GM18861 (cell line): ENCODE measurements at regions not wholly inside any gene's neighbourhood (a gene's known extent, or its start where the extent isn't known, plus 50 kb on each side); places are given as distances from the start of the nearest gene placed in this dataset.
"Not testable (repeated sequence)": the region's sequence is repeated elsewhere in the genome, so short reads cannot be mapped to it uniquely, and the experiment has no call there.

Source experiments
- ATAC-seq: cut with Tn5 transposase; IDR thresholded peaks from one replicate; pipeline ENCODE4 v1.9.1; 2021; ENCODE audit not compliant: unreplicated experiment

DNA sequence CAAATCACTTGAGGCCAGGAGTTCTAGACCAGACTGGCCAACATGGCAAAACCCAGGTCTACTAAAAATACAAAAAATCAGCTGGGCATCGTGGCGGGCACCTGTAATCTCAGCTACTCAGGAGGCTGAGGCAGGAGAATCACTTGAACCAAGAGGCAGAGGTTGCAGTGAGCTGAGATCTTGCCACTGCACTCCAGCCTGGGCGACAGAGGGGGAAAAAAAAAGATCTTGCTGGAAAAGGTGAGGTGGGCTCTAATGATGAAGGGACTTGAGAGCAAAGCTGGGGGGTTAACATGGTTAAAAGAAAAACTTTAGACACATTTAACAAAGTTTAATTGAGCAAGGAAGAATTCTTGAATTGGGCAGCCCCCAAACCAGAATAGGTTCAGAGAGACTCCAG lies 121.8 kb downstream of the BANF2 start:
- not testable (repeated sequence) for ATAC-seq

DNA sequence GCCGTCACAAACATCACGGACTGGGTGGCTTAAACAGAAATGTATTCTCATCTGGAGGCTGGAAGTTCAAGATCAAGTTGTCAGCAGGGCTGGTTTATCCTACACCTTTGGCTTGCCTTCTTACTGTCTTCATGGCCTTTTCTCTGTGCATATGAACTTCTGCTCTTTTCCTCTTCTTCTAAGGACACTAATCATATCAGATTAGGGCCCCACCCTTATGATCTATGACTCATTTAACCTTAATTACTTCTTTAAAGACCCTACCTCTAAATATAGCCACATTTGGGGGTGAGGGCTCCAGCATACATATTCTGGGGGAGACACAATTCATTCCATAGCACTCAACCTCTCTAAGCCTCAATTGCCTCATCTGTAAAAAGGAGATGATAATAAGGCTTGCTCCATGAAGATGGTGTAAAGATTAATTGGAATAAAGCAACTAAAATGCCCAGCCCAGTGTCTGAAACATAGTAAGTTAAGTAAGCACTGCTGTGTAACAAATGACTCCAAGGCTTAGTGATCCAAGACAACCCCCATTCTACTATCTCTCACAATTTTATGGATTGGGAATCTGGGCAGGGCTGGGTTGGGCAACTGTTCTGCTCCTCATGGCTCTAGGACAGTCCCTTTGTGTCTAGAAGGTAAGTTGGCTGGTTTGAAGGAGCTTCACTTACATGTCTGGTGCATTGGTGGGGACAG lies 119.8 kb downstream of the BANF2 start:
- no peak for ATAC-seq

DNA sequence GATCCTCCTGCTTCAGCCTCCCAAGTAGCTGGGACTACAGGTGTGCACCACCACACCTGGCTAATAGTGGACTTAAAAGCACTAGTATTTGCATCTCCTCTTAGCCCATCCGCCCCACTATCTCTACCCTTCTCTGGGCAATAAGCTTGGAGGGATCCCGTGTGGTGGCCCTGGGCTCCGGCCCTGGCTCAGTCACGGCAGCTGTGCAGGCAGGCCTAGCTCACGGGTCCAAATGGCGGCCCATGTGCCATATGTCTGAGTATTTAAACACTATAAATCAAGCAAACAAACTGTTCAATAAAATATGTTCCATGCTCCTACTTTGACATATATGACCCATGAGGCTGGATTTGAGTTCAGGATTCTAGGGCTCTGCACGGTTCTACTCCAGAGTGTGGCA lies 118.4 kb downstream of the BANF2 start:
- ATAC-seq = no peak

DNA sequence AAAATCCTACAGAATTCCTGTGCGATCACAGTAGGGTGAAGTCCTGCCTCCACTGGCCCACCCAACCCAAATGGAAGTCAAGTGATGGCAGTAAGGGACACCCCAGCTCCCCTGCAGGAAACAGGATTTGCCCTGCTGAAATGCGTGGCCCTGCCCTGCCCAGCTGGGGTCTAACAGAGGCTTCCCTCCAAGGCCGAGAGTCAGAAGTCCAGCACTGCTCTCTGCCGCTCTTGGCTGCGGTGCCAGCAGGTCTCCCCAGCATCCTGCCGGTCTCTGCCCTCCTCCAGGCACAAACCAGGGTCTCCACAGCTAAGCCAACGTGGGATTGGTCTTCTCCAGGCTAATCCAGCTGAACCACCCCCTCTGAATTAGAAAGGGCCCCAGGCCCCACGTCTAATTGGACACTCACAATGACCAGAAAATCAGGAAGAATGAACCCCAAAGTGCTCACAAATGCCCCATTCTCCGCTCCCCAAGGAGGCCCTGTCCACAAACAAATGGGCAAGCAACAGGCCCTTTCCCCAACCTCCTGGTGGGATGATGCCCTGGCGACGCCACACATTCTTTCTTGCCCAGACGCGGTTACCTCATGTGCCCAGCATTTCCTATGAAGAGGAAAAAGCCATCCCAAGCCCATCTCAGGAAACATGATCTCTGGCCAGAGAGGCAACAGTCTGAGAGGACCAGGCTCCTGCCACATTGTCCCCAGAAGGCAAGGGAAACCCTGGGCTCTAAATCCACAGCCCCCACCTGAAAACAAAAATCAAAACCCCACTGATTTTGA lies 117.2 kb downstream of the BANF2 start:
- no peak for ATAC-seq

DNA sequence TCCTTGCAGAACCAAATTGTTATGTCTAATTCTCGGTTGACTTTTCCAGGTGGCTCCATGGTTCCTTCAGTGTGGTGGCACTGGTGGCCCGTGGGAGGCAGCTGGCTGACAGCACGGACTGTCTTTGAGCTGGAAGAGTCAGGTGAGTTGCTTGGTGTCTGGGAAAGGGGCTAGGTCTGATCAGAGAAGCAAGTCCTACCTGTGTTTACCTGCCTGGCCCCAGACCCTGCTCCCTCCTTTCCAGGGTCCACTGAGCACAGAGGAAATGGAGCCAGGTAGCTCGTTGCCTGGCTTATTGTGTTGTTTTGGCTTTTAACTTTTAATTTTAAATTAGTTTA lies 111.8 kb downstream of the BANF2 start:
- no peak for ATAC-seq

DNA sequence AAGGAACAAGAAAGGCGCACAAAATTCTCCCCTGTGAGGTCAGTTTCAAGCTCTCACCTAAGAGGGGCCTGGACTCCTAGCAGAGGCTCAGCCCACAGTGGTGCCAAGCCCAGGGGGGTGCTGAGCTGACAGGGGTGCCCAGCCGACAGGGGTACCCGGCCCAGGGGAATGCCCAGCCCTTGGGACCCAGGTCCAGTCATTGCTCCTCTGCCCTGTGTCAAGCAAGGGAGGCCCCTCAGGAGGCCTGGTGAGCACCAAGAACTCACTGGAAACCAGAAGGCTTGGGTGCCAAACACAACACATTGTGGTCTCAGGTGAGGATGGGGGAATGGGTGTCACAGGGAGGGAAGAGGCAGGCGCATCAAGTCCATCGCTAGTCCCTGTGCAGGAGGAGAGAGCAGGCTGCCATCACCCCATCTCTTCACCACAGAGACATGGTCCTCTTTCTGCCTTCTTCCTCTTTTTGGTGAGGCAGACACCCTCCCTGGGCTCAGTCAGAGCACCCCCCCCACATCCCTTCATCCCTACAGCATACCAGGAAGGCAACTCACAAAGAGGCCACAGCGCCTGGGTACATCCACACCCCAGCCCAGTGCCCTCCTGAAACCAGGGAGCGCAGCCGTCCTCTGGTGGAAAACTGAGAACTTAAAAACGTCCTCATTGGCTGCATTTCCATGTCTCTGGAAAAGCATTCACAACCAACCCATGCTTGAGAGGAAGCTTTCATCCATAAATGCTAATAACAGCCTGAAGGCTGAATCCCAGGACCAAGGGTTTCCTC lies 111.3 kb downstream of the BANF2 start:
- ATAC-seq = no peak

DNA sequence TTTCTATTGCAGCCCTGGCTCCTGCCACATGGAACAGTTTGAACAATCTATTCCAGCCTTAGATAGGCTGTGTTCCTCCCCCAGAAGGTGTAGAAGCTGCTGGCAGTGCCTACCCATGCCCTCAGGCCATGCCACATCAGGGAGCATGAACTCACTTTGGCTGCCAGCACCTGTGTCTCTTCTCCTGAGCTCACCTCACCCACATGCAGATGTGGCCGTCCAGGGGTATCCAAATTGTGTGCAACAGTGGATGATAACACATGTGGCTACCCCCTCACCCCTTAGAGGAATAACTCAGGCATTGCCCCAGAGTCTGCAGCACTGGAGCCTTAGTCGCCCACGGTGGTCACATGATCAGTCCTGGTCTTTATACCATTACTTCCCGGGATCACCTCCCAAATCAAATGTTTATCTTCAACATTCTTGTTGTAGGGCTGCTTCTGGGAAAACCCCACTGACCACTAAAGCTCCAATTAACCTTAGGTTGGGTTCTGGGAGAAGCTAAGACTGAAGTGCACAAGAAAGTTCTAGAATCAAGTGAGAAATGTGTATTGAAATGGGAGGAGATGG lies 110.4 kb downstream of the BANF2 start:
- no peak for ATAC-seq

DNA sequence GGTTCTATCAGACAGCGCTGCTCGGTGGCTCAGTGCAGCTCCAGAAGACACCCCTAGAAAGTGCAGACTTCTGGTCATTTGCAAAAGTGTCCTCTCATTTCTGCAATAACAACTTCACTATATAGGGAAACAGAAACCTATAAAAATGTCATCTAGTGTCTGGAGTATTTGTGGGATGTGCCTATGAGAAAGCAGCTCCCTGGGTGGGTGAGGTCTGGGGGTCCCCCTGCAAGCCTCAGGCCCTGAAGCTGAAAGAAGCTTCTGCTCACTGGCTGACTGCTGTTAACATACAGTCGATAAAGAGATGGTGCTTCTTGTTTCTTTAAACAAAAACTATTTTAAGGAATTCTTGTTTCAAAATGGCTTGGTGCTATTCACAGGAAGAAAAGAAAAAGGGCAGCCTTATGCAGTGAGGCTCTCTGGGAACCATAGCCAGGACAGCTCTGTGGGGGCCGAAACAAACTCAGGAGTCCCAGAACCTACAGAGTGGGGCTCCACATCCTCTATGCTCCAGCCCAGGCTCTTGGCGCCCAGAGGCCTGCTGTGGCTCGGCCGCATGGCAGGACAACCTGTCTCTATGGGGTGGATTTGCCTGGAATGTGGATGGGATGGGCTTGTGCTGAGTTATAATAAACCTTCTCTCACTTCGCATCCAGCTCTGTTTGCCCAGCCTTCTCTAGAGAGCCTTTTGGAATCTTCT lies 109.7 kb downstream of the BANF2 start:
- ATAC-seq = no peak

DNA sequence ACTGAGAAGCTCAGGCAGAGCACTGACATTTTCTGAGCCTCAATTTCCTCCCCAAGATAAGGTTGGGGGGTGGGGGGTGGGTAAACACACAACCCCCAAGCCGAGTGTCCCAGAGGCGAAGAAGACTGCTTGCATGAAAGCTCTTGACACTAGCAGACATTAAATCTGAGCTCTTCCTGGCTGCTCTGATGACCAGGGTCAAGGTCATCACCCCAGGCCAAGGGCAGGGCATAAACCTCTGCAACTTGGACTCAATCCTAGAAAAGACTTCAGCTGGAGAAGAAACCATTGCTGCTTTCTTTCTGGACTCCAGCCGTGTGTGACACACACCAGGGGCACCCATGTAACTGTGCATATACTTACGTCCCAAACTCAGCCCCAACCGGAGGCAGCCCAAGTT lies 109.0 kb downstream of the BANF2 start:
- no peak for ATAC-seq

DNA sequence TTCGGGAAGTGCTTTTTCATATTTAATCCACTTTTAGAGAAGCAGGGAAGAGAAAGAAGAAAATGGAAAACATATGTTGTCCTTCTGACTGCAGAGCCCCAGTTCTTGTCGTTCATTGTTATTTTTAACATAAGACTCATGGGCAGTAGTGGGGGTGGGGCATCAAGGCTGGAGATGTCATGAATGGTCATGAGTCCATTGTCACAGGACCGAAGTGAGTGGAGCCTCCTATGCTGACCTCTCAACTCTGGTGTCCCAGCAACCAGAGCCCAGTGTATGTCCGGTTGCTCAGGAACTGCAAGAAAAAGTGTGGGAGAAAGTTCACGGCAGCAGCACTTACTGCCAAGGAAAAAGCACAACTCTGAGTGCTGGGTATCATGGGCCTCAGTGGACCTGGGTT lies 108.6 kb downstream of the BANF2 start:
- no peak for ATAC-seq

DNA sequence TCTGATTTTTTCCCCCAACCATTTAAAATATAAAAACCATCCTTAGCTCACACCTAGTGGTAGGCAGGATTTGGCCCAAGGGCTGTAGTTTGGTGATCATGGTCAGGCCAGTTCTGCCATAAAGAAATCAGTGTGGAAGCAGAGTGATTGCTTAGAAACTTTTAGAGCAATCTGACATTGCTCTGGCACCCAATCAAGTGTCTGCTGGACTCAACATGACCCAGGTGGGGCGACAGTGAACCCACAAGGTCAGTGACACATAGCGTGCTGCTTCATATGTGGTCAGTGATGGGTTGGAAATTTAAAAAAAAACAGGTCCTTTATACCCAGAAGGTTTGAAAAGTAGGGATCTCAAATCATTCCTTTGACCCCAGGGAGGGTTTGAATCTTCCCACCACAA lies 107.9 kb downstream of the BANF2 start:
- ATAC-seq = no peak

DNA sequence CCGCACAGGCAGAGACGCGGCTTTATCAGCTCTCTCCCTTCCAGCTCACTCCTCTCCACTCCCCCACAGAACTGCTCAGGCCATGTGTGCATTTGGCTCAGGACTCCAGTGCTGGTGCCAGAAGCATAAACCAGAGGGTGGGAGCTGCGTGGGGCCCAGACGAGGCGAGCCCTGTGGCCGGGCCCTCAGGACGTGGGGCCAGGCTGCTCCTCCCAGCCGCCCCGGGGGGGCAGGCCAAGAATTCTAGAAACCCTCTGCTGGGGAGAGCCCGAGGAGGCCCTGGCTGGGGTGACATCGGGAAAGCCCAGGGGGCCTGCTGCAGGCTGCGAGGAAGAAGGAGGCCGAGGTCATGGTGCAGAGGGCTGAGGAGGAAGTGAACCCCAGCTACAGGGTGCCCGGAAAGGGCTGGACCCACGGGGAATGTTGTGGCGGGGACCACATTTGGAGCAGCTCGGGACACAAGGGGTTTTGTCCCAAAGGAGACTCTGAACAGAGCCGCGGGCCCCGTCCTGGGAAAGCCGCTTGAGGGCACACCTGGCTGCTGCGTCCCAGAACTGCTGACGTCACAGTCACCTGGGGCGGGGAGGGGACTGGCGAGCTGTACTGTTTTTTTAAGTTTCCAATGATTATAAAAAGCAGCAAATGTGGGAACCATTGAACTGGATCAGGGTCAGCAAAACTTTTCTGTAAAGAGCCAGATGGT lies 107.1 kb downstream of the BANF2 start:
- no peak for ATAC-seq

DNA sequence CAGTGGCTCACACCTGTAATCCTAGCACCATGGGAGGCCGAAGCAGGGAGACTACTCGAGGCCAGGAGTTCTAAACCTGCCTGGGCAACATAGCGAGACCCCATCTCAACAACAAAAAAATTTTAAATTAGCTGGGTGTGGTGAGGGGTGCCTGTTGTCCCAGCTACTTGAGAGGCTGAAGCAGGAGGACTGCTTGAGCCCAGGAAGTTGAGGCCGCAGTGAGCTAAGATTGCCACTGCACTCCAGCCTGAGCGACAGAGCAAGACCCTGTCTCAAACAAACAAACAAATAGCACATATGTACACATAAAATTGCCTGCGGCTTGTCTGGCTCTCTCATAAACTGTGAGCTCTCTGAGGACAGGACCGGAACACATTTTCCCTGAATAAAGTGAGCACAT lies 106.3 kb downstream of the BANF2 start:
- ATAC-seq = no peak

DNA sequence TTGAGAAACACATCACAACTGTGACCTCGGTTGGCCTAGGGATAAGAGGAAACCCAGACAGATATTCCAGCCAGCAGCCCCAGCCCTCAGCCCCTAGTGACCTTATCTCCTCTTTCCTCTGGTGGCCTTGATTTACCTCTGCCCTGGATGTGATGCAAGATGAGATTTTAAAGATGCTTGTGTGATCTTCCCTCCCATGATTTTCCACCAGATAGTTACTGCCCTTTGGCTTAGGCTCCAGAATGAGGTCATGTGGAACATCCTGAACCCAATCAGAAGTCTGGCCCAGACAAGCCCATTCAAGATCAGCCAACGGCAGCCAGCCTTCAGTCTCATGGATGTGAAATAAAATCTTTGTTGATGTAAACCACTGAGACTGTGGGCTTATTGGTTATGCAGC lies 104.0 kb downstream of the BANF2 start:
- ATAC-seq = no peak

DNA sequence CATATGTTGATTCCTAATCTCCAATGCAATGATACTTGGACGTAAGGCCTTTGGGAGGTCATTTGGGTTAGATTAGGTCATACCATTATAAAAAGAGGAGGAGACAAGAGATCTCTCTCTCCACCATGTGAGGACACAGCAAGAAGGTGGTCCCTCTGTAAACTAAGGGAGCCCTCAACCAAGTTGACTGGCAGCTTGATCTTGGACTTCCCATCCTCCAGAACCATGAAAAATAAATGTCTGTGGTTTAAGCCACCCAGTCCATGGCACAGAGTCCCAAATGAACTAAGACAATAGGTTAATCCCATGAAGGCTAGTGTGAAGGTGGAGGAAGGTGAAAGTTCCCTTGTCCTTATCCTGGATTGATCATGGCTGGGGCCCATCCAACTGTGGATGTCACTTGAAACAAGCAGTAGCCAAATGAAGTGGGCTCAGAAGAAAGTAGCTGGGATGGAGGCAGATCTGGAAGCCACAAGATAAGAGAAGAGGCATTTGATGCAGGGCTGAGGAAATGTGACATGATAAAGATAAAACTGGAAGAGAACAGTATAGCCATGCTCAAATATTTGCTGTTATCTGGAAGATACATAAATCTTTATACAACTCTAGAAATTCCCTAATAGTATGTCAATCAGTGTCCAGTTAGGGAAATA lies 99.9 kb downstream of the BANF2 start:
- no peak for ATAC-seq

DNA sequence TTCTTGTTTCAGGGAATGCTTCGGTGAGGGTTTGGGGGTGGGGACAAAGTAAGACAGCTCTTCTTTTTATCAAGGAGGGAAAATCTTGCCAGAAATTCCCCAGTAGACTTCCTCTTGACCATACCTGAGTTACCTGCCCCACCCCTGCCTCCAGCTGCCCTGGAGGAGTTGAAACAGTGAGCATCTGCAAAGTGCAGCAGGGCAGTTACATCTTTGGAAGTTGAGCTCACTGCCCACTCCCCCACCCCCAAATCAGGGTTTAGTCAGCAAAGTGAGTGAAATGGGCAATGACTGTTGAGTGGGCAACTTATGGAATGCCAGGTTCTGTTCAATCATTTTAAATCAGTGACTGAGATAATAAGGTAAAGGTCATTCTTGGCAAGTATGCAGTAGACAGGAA lies 98.8 kb downstream of the BANF2 start:
- no peak for ATAC-seq

DNA sequence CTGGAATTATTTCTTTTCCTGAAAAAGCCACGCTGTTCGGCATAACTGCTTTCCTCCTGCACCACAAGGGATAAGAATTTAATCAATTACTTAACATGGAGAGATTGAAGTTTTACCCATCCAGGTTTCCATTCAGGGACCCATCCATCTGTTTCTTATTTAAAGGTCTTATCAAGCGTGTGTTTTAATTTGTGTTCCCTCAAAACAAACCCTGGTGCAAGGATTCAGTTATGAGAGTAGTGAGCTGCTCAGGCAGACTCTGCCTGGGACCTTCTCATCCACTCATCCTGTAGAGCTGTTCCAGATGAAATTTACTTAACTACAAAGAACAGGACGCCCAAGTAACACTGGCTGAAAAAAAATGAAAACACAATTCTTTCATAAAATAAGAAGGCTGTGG lies 97.8 kb downstream of the BANF2 start:
- no peak for ATAC-seq

DNA sequence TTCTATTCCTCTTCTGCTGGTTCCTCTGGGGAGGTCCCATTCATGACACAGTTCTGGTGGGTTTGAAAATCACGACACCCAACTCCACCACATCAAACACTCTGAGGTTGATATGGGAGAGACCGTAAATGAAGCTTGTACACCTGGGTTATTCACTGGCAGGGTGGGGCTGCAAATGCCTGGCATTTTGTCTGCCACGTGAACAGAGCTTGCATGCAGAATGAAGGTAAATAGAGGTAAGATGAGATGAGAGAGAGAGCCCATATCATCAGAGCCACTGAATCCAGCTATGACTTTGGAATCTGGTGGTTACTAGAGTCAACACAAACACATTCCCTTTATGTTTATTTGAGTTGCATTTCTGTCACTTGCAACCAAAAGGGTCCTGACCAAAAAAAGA lies 97.4 kb downstream of the BANF2 start:
- ATAC-seq = no peak

DNA sequence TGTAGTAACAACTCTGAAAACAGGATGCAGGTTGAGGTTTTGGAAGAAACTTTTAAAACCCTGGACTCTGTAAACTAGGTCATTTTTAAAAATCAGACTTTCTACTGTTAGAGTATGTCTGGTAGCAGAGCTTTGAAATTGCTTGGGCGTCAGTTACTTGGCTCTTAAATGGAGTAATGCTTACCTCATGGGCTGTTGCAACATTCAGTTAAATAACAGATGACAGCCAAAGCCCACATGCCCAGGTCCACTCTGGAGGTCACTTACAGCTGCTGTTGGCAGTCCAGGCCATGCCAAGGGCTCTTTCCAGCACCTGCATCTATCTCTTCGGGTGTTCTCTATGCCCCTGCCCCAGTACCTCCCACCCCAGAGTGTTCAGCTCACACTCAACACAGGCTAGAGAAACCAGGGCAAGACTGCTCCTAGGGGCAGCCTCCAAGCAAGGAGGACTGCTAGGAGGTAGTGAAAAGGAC lies 96.4 kb downstream of the BANF2 start:
- ATAC-seq = no peak

DNA sequence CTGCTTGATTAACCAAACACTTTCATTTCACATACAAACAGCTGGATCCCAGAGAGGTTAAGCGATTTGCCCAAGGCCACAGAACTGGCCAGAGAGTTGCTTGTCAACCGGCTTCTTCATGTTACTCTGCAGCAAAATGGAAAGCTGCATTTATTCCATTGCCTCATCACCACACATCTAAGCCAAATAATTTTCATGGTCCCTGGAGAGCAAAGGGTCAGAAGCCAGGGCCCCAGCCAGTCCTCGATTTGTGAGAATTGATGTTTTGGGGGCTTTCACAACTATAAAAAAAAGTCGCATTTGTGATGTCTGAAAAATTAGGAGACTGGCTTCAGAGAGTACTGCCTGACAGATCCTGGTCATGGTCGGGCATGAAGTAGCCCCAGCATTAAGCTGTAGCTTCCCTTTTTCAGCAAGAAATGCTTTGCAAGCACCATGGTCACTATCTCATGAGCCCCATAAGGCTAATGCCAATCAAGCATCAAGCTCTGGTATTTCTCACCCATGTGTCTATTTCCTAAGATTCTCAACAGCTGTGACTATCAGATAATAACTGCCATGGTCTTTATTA lies 95.8 kb downstream of the BANF2 start:
- ATAC-seq = no peak
